ENCODE measurements at regions not wholly inside any gene's neighbourhood (a gene's known extent, or its start where the extent isn't known, plus 50 kb on each side); places are given as distances from the start of the nearest gene placed in this dataset.

GRCh38 chr12:83476006-83476405 is 789.3 kb downstream of the TMTC2 start:
- Histone ChIP-seq H4K20me1 (ENCODE audit: insufficient read depth, low read length) (no peaks in the 10 kb centered on the region), H3K4ac (ENCODE audit: low read depth, low read length) (no peak overlapping the region), H3K4me1 (ENCODE audit: control insufficient read depth, insufficient read depth, low read length) (no peaks in the 10 kb centered on the region), H4K8ac (ENCODE audit: low read depth in 2 of 2, low read length in 2 of 2) (no peak overlapping the region), H3K27ac (ENCODE audit: insufficient read depth, low read length) (no peak overlapping the region), H3K79me1 (ENCODE audit: low read depth in 1 of 2, low read length in 2 of 2) (no peaks in the 10 kb centered on the region), H3K36me3 (ENCODE audit: control insufficient read depth, insufficient read depth, low read length) (no peaks in the 10 kb centered on the region), H2BK120ac (ENCODE audit: low read depth, low read length) (no peak overlapping the region), H3K4me2 (ENCODE audit: low read depth, low read length) (no peak overlapping the region), H3K18ac (ENCODE audit: low read depth, low read length) (no peak overlapping the region), H2BK5ac (ENCODE audit: low read depth, low read length, poor library complexity, severe bottlenecking) (no peak overlapping the region), H2AFZ (replicated peaks; ENCODE audit: low read length, poor library complexity) (no peak overlapping the region), H3K14ac (replicated peaks; ENCODE audit: low read depth, low read length) (no peak overlapping the region), H2BK15ac (ENCODE audit: low read depth, low read length) (no peak overlapping the region), H3K9me1 (ENCODE audit: insufficient read depth, low read length) (no peaks in the 10 kb centered on the region), H2AK9ac (replicated peaks; ENCODE audit: low read depth, low read length, poor library complexity) (no peak overlapping the region), H3K4me3 (ENCODE audit: insufficient read depth, low read depth, low read length) (no peak overlapping the region), H2AK5ac (ENCODE audit: low read depth, low read length) (no peak overlapping the region), H3K27me3 (ENCODE audit: control insufficient read depth, insufficient read depth, low read length) (no peaks in the 10 kb centered on the region), H4K91ac (ENCODE audit: insufficient read depth, low read depth, low read length) (no peak overlapping the region), H3K9me3 (ENCODE audit: control insufficient read depth, insufficient read depth, low read length) (no peaks in the 10 kb centered on the region), H3K56ac (ENCODE audit: extremely low read depth, insufficient read depth, low read length) (no peak overlapping the region), H3K23ac (ENCODE audit: low read depth, low read length) (no peak overlapping the region), H2BK20ac (ENCODE audit: low read depth, low read length) (no peak overlapping the region), H4K5ac (ENCODE audit: low read depth, low read length) (no peak overlapping the region), H3K9ac (ENCODE audit: low read depth, low read length) (no peak overlapping the region)
- TF ChIP-seq MAZ (IDR thresholded peaks at IDR 0.05; ENCODE audit: borderline replicate concordance, low read depth, low read length): no peak
- TF ChIP-seq FOS (IDR thresholded peaks at IDR 0.05; ENCODE audit: low read depth, low read length): no peak
- TF ChIP-seq CEBPB (IDR thresholded peaks at IDR 0.05; ENCODE audit: low read depth, low read length): no peak
- no peak for TF ChIP-seq ELK1 (IDR thresholded peaks at IDR 0.05; ENCODE audit: borderline replicate concordance, low read depth, low read length)
- no peak for TF ChIP-seq RCOR1 (IDR thresholded peaks at IDR 0.05; ENCODE audit: insufficient replicate concordance, low read length)
- TF ChIP-seq POLR2A (IDR thresholded peaks at IDR 0.05; ENCODE audit: low read depth, low read length): no peak
- no peak for TF ChIP-seq RFX5 (IDR thresholded peaks at IDR 0.05; ENCODE audit: low read depth, low read length)
- no peak for TF ChIP-seq USF2 (IDR thresholded peaks at IDR 0.05; ENCODE audit: low read depth, low read length)
- no peak for TF ChIP-seq MXI1 (IDR thresholded peaks at IDR 0.05; ENCODE audit: borderline replicate concordance, low read depth, low read length)
- TF ChIP-seq RAD21 (IDR thresholded peaks at IDR 0.05; ENCODE audit: low read length): no peak
- ATAC-seq (ENCODE audit: low read depth) (no peak), DNase-seq (no peak)
- ChIA-PET POLR2A (ENCODE audit: unreplicated experiment) (no interaction called here), CTCF (no interaction called here)
- in situ Hi-C loops (cut with MboI; ENCODE audit: low sequenced_read_pairs): no loop called here
- dilution Hi-C loops (cut with HindIII; ENCODE audit: low sequenced_read_pairs, unreplicated experiment): no loop called here
- WGBS, 2 experiments (ENCODE audit: extremely low coverage in 2 of 2, insufficient read length in 1 of 2): no CpG with 5 or more reads among the region's 1 CpG
- no TSS peak for BruUV-seq (replicated peaks)
- intact Hi-C loops (cut with micrococcal nuclease): no loop called here

All from IMR-90 (cell line).